IPS-NIHi7 (cell line): ENCODE measurements at regions not wholly inside any gene's neighbourhood (a gene's known extent, or its start where the extent isn't known, plus 50 kb on each side); places are given as distances from the start of the nearest gene placed in this dataset.
"Not testable (repeated sequence)": the region's sequence is repeated elsewhere in the genome, so short reads cannot be mapped to it uniquely, and the experiment has no call there.

Experiments
- DNase-seq: peaks from one replicate; pipeline ENCODE4 v3.0.0; 2012; ENCODE audit warnings: mixed read lengths; ENCODE audit errors: extremely low spot score

DNA sequence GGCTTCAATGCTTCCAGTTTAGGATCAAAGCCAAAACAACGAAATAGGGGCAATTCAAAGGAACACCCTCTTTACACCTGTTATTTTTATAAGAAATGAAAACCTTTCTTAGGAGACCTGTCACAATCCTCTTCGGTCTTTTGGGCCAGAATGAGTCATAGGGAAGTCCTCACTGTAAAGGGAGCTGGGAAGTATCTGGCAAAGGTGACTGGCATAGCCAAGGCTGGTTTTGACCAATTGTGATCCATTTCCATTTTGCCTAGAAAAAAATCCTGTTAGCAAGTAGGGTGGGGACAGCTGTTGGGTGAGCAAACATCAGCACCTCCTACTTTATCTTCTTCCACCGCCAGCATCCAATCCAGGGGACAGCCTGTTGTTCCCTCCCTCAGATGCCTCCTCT, 343.2 kb upstream of the SULF2 start:
- no peak for DNase-seq

DNA sequence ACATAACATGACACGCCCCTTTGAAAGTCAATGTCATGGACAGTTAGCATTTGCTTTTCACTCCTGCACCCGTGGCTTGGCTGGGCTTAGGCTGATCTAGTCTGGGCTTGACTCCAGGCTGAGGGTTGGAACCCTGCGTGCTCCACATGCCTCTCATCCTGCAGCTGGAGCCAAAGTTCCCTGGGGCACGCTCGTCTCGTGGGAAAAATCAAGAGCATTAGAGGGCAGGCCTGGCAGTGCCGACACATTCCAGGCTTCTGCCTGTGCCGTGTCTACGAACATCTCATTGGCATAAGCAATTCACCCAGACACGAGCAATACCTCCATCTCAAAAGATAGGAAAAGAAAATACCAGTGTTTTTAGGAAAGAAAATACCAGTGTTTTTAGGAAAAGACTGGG, 342.7 kb upstream of the SULF2 start:
- not testable (repeated sequence) for DNase-seq

DNA sequence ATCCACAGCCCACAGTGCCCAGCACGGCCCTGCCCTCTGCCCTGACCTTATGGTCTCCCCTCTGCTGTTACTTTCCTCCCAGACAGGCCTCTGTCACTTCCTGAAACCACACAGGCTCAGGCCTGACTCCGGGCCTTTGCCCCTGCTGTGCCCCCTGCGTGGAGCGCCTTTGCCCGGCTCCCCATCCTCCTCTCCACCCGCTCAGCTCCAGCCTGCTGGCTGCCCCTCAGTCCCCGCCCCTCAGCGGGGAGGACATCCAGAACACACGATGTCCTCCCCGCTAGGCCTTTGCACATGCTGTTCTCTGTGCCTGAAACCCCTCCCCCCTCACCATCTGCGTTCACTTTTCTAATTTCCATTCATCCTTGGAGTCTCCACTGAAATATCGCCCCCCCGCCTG, 341.9 kb upstream of the SULF2 start:
- not testable (repeated sequence) for DNase-seq

DNA sequence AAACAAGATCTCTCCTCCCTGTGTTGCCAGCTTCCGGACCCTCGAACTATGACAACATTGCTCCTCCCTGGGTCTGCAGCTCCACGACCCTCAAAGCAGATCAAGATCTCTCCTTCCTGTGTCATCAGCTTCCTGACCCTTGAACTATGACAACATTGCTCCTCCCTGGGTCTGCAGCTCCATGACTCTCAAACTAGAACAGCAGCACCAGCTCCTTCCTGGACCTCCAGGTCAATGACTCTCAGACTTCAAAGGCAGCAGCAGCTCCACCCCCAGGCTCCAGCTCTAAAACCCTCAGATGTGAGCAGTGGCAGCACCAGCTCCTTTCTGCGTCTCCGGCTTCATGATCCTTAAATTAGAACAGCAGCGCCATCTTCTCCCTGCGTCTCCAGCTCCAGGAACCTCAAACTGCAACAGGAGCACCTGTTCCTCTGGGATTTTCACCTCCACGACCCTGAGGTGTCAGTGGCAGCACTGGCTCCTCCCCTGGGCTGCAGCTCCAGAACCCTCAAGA, 341.0 kb upstream of the SULF2 start:
- DNase-seq: no peak

DNA sequence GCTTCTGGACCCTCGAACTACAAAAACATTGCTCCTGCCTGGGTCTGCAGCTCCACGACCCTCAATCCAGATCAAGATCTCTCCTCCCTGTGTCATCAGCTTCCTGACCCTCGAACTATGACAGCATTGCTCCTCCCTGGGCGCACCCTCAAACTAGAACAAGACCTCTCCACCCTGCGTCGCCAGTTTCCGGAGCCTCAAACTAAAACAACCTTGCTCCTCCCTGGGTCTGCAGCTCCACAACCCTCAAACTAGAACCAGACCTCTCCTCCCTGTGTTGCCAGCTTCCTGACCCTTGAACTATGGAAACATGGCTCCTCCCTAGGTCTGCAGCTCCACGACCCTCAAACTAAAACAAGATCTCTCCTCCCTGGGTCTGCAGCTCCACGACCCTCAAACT, 339.7 kb upstream of the SULF2 start:
- DNase-seq: no peak

DNA sequence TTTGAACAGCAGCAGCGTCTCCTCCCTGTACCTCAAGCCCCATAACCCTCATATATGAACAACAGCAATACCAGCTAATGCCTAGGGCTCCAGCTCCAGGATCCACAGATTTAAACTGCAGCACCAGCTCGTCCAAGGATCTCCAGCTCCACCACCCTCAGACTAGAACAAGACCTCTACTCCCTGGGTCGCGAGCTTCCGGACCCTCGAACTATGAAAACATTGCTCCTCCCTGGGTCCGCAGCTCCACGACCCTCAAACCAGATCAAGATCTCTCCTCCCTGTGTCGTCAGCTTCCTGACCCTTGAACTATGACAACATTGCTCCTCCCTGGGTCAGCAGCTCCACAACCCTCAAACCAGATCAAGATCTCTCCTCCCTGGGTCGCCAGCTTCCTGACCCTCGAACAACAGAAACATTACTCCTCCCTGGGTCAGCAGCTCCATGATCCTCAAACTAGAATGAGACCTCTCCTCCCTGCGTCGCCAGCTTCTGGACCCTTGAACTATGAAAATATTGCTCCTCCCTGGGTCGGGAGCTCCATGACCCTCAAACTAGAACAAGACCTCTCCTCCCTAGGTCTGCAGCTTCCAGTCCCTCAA, 339.0 kb upstream of the SULF2 start:
- DNase-seq: no peak

DNA sequence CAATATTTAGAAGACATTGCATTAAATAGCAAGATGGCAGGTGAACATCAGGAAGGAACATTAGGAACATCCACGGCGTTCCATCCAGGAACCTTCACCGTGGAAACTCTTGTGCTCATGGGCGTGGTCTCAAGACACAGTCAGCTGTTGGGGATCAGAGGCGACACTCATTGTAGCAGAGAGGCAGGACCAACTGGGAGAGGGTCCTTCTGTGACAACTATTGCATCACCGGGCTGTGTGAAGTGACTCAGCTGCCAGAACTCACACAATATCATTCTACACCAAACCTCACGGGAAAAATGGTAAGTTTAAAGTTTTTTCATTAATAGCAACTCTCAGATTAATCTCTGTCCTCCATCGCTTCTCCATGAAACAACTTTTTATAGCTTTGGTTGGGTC, 334.8 kb upstream of the SULF2 start:
- no peak for DNase-seq

DNA sequence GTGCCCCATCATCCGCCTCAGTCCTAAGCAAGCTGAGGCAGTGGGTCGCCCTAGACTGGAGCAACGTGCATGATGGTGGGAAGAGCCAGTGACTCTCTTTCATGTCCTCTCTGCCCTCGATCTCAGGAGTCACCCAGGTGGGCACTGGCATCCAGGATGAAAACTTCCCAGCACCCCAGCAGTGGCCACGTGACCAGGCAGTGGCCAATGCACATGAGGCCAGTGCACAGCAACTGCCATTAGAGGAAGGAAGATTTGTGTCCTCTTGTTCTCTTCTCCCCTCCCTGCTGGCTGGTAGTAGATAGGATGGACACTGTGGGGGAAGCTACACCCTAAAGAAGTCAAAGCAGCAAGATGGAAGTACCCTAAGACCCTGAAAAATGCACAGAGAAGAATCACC, 334.1 kb upstream of the SULF2 start:
- DNase-seq: not testable (repeated sequence)

DNA sequence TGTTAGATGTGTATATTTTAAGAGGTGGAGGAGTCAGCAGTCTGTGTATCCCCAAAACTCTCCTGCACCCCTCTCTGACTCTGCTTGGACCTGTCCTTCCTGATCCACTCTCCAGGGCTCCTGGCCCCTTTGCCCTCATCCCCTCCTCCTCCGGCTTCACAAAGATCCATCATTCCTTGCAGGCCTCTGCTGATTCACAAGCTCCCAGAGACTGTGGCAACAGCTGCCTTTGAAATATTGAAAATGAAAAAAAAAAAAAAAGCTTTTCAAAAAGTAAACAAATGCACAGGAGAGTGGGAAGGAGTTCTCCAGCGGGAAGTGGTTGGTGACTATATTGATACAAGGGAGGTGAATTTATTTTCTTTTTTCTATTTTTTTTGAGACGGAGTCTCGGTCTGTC, 330.2 kb upstream of the SULF2 start:
- no peak for DNase-seq

DNA sequence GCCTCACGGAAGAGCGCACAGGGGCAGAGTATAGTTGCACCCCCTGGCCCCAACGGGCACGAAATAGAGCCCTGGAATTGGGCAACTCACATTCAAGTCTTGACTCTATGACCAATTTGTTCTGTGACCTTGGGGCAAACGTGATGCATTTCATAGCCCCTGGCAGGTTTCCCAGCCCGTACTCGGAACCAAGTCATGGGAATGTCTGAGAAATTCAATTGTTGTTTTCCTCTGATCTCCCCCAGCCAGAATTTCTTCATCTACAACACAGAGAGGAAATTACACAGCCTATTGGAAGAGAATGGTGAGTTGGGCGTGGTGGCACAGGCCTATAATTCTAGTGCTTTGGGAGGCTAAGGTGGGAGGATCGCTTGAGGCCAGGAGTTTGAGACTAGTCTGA, 322.3 kb upstream of the SULF2 start:
- no peak for DNase-seq

DNA sequence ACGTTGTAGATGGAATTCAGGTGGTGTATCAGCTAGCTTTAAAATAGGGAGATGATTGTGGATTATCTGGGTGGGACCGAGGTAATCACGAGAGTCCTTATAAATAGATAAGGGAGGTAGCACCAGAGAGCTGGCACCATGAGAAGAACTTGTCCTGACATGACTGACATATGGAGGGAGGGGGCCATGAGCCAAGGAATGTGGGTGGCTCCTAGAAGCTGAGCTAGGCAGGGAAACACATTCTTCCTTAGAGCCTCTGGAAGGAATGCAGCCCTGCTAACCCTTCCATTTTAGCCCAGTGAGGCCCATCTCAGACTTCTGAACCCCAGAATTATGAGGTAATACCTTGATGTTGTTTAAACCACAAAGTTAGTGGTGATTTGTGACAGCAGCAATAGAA, 321.1 kb upstream of the SULF2 start:
- no peak for DNase-seq

DNA sequence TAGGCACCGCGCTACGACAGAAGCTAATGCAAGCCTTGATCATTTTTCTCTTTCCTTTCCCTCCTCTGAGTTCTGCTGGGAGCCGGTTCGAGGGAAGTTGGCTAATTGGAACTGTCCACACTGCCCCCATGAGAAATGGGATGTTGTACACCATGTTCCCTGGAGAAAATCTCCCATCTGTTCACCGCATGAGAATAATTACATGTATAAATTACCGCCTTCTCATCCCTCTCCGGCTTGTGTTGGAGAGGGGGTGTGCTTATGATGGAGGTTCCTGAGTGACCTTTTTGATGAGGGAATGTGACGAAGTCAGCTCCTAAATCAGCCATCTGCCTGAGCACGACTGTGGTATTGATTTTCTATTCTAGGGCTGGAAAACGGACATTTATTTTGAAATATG, 320.2 kb upstream of the SULF2 start:
- DNase-seq: no peak

DNA sequence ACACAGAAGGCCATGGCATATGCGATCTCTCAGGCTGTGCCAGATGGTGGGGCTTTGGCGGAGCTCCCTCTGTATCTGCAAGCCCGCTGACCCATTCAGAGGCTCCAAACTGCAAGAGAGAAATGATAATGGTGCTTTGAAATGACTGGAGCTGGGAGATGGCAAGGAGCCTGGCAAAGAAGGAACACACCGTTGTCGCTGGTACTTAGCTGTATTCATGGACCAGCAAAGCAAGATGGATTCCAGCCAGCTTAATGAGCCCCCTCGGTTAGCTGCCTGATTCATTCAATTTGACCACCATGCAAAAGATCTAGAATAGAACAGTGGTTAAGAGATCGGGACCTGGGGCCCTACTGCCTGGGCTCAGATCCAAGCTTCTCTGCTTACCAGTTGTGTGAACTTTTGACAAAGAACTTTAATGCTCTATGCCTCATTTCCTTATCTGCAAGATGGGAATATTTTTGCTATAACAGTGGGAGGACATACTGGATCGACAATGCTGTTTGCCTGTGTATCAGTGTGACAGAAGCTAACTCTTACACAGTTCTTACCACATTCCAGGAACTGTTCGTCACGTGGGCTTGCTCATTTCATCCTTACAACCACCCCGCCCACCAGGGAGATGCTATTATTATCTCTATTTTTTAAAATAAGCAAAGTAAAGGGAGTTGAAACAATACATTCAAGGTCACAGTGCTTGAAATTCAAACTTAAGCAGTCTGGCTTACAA, 317.8 kb upstream of the SULF2 start:
- DNase-seq: no peak

DNA sequence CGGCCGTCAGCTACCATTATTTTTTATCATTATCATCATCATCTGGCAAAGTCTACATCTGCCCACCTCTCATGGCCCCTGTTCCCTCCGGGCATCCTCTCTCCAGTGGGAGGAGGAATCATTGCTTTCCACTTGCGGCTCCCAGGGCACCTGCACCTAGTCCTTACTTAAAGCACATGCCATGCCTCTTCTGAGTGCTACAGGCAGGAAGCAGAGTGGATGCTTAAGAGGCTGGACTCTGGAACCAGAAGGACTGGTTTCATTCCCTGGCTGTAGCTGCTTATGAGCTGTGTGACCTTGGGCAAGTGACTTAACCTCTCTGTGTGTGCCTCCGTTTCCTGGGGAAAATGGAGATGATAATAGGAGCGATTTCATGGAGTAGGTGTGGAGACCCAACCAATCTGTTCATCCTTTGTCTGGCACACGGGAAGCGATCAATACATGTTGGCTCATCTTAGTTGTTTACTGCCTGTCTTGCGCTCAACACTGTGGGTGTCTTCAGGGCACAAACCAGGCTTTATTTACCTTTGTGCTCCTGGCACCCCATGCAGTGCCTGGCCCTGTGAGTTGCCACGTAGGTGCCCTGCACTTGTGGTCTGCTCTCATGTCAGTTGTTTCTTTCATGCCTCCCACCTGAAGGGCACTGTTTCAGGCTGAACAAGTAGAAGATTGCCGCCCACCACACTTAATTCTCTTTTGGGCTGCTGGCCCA, 317.0 kb upstream of the SULF2 start:
- DNase-seq: no peak

DNA sequence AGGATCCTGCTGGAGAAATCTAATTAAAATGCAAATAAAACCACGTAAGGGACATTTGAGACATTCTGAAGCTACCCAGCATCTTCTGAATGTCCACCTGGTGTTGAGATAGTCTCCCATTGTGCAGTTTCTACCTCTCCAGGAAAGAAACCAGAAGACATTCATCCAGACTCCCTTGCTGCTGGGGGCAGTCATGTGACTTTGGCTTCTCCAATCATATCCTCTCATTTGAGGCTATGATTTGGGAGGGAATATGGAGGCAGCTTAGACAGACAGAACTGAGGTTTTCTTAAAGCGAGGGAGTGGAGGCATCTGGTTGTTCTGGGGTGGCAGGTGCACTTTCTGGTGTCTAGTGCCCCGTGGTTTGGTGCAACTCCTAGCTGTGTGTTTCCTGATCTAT, 315.2 kb upstream of the SULF2 start:
- no peak for DNase-seq

DNA sequence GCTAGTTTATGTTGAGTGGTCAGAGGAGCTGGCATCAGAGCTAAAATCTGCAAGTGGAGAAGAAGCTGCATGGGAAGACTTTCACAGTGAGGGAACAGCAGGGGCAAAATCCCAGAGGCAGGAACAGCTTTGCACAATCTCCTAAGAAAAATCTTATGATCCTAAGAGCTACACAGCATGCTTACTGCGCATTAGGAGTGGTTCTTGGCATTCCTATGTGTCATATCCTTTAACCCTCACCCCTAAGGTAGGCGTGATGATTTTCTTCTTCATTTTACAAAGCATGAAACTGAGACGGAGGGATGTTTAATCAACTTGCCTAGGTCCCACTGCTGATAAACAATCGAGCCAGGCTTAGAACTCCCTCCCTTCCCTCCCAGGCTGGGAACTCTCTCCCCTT, 313.6 kb upstream of the SULF2 start:
- DNase-seq: no peak

DNA sequence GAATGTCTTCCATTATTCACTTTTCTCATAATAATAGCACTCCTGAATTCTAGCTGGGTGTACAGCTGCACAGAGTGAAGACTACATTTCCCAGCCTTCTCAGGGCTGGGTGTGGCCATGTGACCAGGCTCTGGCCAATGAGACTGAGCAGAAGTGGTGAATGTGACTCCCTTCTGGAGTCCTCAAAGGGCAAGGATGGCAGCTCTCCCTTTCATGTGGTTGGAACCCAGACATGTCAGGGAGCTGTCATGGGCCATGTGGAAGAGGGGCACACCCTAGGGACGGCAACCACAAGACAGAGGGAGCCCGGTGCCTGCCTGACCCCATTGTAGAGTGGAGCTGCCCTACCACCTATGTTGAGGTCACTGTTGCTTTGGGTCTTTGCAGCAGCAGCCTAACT, 312.8 kb upstream of the SULF2 start:
- DNase-seq: no peak

DNA sequence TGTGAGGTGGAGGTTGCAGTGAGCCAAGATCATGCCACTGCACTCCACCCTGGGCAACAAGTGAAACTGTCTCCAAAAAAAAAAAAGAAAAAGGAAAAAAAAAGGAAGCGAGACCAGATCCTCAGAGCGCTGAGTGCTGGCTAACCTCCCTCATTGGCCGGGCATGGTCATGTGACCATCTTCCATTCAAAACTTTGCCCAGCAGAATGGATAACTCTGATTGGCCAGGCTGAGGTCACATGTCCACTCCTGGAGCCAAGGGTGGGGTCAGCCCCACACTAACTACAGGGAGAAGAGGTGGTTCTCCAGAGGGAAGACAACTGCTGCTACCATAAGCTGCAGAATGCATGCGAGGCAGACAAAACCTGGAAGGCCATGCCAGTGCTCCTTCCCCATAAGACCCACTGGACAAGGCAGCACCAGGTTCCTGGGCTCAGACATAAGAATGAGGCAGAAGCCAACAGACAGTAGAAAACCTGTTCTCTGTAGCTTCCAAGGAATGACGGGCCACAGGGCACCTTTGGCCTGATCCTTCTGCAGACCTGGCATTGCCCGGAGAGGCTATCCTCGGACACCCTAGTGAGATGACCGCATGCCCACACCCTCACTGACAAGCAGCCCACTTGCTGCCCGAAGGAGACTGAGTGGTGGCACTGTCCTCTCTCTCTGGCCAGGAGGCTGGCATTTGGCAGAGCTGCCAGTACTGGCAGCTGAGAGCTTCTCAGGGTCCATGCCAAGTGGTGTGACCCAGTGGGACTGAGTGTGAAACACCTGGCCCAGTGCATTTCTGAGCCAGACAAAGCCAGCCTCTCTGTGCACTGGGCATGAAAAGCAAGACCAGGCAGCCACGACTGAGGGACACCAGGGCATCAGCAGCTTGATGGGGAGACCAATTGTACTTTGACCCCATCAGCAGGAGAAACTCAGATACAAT, 311.9 kb upstream of the SULF2 start:
- DNase-seq: no peak

DNA sequence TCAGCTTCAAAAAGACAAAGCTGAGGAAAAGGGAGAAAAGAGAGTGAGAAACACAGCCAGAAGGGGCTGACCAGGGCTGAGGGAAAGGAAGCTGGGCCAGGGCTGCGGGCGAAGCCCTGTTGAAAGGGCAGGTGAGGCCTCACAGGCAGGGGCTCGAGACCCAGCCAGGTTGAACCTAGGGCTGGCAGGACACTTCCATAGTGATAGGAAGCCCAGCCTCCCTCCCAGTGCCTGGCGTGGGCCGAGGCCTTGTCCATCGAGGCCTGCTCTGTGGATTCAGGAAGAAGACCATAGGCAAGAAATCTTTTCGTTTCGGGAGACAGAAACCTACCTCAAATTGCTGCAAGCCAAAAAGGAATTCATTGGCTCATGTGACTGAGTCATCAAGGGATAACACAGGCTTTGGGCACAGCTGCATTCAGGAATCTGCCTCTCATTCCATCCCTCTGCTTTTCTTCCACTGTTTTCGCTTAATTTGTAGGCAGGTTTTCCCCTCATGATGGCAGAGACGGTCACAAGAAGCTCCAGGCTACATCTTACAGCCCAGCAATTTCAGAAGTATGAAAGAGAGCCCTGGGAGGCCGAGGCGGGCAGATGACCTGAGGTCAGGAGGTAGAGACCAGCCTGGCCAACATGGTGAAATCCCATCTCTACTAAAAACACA, 311.1 kb upstream of the SULF2 start:
- DNase-seq: no peak

DNA sequence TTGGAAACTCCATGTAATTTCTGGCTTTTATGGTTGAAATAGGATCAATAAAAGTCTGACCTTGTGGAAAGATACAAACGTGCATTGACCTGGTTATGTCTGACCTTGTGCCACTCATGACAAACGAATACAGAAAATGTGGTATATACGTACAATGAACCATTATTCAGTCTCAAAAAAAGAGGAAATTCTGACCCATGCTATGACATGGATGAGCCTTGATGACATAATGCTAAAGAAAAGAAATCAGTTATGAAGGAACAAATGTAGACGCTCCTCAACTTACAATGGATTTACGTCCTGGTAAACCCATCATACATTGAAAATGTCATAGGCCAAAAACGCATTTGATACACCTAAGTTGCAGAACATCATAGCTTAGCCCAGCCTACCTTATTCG, 309.7 kb upstream of the SULF2 start:
- DNase-seq: no peak

DNA sequence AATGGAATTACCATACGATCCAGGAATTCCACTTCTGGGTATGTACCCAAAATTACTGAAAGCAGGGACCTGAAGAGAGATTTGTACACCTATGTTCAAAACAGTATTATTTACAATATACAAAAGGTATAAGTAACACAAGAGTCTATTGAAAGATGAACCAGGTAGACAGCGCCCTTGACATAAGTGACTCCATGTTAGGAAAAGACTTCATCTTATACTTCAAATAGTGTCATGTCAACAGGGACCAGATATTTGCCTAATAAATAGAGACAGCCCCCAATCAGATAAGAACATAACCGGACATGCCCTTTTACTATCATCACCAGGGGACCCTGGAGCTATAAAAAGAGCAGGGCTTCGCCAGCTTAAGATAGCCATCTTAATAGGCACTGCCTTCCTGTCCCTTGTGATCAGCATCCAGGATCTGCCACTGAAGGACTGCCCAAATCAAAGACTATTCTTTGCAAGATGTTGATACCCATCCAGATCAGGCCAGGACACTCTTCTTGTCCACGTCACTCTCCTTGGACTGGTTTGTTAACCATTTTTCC, 309.0 kb upstream of the SULF2 start:
- DNase-seq: no peak
